ENCODE measurements at regions not wholly inside any gene's neighbourhood (a gene's known extent, or its start where the extent isn't known, plus 50 kb on each side); places are given as distances from the start of the nearest gene placed in this dataset.

- in situ Hi-C loops (cut with MboI; ENCODE audit: low sequenced_read_pairs, unreplicated experiment) = no loop called here
- TF ChIP-seq CTCF (IDR thresholded peaks at IDR 0.05; ENCODE audit: borderline replicate concordance, control extremely low read depth, extremely low read depth, insufficient read depth, missing control alignments) = no peak
- DNase-seq (ENCODE audit: low spot score) = no peak
Measured at GRCh38 chr4:156539376-156539775, 432.2 kb downstream of the PDGFC start.

GRCh38 chr4:156538651-156539257 is 432.8 kb downstream of the PDGFC start:
- no peak for DNase-seq (ENCODE audit: low spot score)
- no peak for TF ChIP-seq CTCF (IDR thresholded peaks at IDR 0.05; ENCODE audit: borderline replicate concordance, control extremely low read depth, extremely low read depth, insufficient read depth, missing control alignments)
- in situ Hi-C loops (cut with MboI; ENCODE audit: low sequenced_read_pairs, unreplicated experiment) = no loop called here

- no peak for DNase-seq (ENCODE audit: low spot score)
- TF ChIP-seq CTCF (IDR thresholded peaks at IDR 0.05; ENCODE audit: borderline replicate concordance, control extremely low read depth, extremely low read depth, insufficient read depth, missing control alignments) = no peak
- in situ Hi-C loops (cut with MboI; ENCODE audit: low sequenced_read_pairs, unreplicated experiment) = no loop called here
Measured at GRCh38 chr4:156538210-156538609, 433.4 kb downstream of the PDGFC start.

- DNase-seq (ENCODE audit: low spot score) = no peak
- in situ Hi-C loops (cut with MboI; ENCODE audit: low sequenced_read_pairs, unreplicated experiment) = no loop called here
- TF ChIP-seq CTCF (IDR thresholded peaks at IDR 0.05; ENCODE audit: borderline replicate concordance, control extremely low read depth, extremely low read depth, insufficient read depth, missing control alignments) = no peak
Measured at GRCh38 chr4:156537286-156537685, 434.3 kb downstream of the PDGFC start.

GRCh38 chr4:156536661-156537060 is 434.9 kb downstream of the PDGFC start:
- no peak for TF ChIP-seq CTCF (IDR thresholded peaks at IDR 0.05; ENCODE audit: borderline replicate concordance, control extremely low read depth, extremely low read depth, insufficient read depth, missing control alignments)
- in situ Hi-C loops (cut with MboI; ENCODE audit: low sequenced_read_pairs, unreplicated experiment) = no loop called here
- no peak for DNase-seq (ENCODE audit: low spot score)

- no peak for TF ChIP-seq CTCF (IDR thresholded peaks at IDR 0.05; ENCODE audit: borderline replicate concordance, control extremely low read depth, extremely low read depth, insufficient read depth, missing control alignments)
- no peak for DNase-seq (ENCODE audit: low spot score)
- in situ Hi-C loops (cut with MboI; ENCODE audit: low sequenced_read_pairs, unreplicated experiment) = no loop called here
Measured at GRCh38 chr4:156534205-156534604, 437.4 kb downstream of the PDGFC start.
